Esophagus squamous epithelium (tissue), 4 donors: ENCODE measurements at regions not wholly inside any gene's neighbourhood (a gene's known extent, or its start where the extent isn't known, plus 50 kb on each side); places are given as distances from the start of the nearest gene placed in this dataset.

Experiments used
- POLR2A ChIP-seq, 4 donors: fragments of 450-650 bp; IDR thresholded peaks; one replicate each; pipeline ENCODE4 v1.6.1; 2017; ENCODE audit warnings: antibody characterized with exemption in 4 of 4, mild to moderate bottlenecking in 4 of 4, moderate library complexity in 3 of 4
- TF ChIP-seq, protein P1 (sequence below), 6 experiments: fragments of 450-650 bp in 4 of 6; fragments of 200-600 bp in 2 of 6; sonication (generic) in 2 of 6; IDR thresholded peaks; one replicate each; pipeline ENCODE4 v1.5.1; 2016 to 2019; ENCODE audit warnings: antibody characterized with exemption in 6 of 6, mild to moderate bottlenecking in 4 of 6, moderate library complexity in 4 of 6

DNA sequence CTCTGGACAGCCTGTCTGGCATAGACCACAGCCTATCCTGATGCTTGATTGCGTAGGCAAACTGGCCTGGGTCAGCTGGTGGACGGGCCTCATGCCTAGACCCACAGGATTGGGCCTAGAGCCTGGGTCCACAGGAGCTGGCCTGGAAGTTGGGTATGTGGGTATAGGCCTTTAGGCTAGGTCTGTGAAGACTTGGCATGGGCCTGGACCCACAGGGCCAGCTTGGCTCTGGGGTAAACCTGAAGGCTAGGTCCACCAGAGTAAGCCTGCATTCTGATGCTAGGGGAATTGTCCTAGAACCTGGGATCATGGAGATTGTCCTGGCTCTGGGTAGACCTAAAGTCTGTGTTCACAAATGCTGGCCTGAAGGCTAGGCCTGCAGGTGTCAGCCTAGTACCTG lies 1293.7 kb downstream of the CNTNAP5 start:
- TF ChIP-seq, protein P1, sequence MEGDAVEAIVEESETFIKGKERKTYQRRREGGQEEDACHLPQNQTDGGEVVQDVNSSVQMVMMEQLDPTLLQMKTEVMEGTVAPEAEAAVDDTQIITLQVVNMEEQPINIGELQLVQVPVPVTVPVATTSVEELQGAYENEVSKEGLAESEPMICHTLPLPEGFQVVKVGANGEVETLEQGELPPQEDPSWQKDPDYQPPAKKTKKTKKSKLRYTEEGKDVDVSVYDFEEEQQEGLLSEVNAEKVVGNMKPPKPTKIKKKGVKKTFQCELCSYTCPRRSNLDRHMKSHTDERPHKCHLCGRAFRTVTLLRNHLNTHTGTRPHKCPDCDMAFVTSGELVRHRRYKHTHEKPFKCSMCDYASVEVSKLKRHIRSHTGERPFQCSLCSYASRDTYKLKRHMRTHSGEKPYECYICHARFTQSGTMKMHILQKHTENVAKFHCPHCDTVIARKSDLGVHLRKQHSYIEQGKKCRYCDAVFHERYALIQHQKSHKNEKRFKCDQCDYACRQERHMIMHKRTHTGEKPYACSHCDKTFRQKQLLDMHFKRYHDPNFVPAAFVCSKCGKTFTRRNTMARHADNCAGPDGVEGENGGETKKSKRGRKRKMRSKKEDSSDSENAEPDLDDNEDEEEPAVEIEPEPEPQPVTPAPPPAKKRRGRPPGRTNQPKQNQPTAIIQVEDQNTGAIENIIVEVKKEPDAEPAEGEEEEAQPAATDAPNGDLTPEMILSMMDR (IDR thresholded peaks at IDR 0.05), result no peak
- no peak for TF ChIP-seq POLR2A (IDR thresholded peaks at IDR 0.05)
